ENCODE measurements at regions not wholly inside any gene's neighbourhood (a gene's known extent, or its start where the extent isn't known, plus 50 kb on each side); places are given as distances from the start of the nearest gene placed in this dataset.

DNA sequence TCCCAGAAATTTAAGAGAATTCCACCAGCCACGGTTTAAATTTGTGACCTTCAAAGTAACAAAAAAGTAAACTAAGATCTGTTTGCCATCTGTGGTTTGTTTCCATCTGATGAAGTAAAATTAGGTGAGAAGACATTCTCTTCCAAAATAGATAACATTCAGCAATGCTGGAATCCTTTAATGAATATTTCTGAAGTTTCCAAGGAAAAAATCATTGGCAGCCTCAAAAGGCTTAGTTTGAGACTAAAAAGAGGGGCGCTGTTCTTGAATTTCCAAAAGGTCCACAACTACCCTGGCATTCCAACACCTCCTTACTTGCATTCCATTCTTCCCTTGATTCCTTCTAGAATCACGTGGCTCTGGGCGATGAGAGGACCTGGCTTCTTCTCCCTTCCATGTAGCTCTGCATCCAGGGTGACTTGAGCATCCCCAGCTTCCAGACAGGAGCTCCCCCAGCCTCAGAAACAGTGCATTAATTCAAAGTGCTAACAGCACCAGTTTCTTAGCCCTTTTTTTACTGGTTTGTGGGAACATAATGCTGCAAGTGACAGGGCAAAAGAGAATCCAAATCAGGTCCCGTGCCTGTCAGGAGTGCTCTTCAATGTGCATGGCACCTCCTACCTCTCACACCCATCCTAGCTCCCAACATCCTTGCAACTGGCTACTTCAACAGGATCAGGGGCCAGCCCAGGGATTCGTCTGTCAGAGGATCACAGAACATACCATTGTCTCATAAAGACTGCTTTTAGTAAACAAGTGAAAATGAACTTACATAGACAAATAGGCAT, 191.5 kb upstream of the S1PR3 start:
- TF ChIP-seq POLR2A (IDR thresholded peaks at IDR 0.05) (no peak), POLR2AphosphoS5 (IDR thresholded peaks at IDR 0.05) (no peak), EP300 (IDR thresholded peaks at IDR 0.05) (no peak)
- TF ChIP-seq, protein P1, sequence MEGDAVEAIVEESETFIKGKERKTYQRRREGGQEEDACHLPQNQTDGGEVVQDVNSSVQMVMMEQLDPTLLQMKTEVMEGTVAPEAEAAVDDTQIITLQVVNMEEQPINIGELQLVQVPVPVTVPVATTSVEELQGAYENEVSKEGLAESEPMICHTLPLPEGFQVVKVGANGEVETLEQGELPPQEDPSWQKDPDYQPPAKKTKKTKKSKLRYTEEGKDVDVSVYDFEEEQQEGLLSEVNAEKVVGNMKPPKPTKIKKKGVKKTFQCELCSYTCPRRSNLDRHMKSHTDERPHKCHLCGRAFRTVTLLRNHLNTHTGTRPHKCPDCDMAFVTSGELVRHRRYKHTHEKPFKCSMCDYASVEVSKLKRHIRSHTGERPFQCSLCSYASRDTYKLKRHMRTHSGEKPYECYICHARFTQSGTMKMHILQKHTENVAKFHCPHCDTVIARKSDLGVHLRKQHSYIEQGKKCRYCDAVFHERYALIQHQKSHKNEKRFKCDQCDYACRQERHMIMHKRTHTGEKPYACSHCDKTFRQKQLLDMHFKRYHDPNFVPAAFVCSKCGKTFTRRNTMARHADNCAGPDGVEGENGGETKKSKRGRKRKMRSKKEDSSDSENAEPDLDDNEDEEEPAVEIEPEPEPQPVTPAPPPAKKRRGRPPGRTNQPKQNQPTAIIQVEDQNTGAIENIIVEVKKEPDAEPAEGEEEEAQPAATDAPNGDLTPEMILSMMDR (IDR thresholded peaks at IDR 0.05): no peak

Data from suprapubic skin (tissue), 4 donors.